DMS79 (cell line): ENCODE measurements at regions not wholly inside any gene's neighbourhood (a gene's known extent, or its start where the extent isn't known, plus 50 kb on each side); places are given as distances from the start of the nearest gene placed in this dataset.
"Not testable (repeated sequence)": the region's sequence is repeated elsewhere in the genome, so short reads cannot be mapped to it uniquely, and the experiment has no call there.

Source experiments
- DNase-seq: peaks from one replicate; lab custom pipeline; 2025; lab: John Stamatoyannopoulos, UW

DNA sequence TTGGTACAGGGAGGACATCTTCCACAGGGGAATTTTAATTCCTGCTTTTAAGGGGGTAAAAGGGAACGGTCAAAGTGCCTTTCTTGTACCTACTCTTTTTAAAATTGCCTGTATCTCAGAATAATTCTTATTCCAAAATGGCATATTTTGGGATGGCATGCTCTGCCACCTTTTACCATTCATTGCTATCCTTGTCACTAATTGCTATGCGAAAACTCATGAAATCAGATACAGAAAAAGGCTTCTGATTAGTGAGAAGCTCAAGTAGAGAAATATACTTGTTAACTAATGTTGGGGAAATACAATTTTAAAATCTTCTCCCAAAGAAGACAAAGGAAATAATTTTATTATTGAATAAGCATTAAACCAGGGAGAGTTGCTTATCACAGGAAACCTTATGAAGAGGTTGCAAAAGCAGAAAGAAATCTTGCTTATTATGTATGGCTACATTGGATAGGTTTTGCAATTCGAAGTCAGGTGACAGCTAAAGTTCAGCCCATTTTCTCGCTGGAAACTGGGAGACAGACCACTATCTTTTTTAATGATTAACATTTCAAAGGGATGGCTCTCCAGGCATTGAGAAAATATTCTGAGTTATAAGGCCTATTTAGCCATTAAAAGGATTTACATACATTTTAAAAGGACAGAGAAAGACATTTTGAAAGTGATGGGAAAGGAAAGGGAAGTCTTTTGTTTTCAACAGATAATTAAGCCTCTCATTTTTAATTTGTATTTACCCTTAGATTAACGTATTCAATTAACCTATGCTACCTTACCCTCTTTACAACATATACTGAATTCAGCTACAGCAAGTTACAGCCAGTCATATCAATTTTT lies 110.3 kb upstream of the PRSS16 start:
- DNase-seq: no peak

DNA sequence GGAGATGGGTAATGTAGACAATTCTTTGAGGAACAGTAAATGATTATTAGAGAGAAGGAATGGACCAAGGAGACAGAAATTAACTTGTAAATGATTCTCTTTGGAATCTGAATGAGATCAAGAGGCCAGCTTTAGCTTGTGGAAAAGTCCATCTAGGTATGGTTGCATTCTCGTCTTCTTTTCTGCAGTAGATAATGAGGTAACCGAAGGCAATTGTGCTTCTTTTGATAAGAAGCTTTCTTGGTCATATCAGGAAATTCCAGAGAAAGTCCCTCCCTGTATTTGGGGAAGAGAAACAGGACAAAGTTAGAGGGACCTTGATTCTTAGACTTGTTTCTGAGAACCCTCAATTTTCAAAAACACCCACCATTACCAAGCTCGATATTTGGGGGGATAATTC lies 109.1 kb upstream of the PRSS16 start:
- DNase-seq: no peak

DNA sequence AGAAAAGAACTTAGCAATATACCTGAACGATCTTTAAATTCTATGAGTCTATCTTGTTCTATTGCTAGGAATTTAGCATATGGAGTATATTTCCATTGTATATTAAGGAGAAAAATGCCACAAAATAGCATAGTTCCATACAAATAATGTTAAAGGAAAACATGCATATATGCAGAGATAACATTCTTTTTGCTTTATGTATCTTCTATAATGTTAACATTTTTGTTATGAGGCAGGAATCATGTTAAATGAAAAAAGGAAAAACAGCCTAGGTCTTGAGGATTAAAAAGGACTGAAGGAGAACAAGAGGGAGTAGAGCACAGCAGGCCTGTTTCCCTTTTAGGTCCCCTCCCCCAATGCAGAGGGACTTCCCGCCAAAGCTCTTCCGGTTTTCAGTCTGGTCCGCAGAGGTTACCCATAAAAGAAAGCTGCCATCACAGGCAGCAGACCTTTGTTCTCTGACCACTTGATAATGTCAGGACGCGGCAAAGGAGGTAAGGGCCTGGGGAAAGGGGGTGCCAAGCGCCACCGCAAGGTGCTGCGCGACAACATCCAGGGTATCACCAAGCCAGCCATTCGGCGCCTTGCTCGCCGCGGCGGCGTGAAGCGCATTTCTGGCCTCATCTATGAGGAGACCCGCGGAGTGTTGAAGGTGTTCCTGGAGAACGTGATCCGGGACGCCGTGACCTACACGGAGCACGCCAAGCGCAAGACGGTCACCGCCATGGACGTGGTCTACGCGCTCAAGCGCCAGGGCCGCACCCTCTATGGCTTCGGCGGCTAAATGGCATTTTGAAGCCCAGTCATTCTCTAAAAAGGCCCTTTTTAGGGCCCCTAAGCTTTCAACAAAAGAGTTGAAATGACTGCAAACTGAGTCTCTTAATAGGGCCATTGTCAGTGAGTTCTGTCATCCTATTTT lies 108.4 kb upstream of the PRSS16 start:
- no peak for DNase-seq

DNA sequence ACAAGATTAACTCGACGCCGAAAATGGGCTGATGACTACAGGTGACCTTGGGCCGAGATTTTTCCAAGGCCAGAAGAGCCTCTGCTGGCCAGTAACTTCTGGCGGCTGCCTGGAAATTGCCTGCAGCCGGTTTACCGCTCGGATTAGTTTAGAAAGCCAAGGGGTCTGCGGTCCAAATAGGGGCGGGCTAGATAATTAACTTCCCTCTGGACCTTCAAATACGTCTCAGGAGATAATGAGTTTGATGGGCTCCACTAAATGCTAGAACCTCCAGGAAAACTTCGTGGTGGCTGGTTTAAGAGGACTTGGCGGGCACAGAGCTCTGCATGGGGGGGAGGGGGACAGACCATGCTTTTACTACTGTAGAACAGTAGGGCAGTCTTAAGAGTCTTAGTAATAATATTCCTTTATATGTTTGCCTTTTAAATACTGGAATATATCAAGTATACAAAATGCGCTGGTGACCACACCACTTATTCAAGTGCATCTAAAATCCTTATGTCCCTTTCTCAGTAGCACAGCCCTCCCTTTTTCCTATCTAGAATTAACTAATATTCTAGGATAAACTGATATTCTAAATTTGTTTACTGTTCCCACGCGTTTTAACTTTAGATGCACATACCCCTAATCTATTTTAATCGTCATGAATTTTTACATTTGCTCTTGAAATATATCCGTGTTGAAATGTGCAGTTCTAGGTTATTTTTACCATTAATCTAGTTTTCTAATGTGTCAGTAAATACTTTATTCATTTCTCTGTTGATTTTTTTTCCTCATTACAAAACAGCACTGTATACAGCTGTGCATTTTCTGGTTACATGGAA lies 107.5 kb upstream of the PRSS16 start:
- DNase-seq: no peak

DNA sequence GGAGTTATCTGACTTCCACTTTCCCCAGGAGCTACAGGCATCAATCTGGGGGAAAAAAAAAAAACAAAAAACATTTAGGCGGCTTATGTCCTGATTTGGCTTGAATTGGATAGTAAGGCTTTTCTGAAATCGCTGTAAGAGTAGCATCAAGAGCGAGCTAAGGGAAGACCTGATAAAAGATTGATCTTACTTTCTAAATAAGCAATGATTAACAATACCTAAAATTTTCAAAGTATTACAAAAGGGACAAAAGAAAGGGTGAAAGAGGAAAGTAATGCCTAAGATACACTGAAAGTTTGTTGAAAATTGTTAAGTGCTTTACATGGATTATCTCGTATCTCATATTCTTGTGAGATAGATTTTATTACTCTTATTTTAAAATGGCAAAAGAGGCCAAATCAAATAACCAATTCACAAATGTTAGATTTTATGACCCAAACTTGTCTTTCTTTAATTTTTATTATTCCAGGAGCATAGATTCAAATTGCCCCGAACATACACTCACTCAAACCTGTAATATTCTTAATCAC lies 106.4 kb upstream of the PRSS16 start:
- no peak for DNase-seq

DNA sequence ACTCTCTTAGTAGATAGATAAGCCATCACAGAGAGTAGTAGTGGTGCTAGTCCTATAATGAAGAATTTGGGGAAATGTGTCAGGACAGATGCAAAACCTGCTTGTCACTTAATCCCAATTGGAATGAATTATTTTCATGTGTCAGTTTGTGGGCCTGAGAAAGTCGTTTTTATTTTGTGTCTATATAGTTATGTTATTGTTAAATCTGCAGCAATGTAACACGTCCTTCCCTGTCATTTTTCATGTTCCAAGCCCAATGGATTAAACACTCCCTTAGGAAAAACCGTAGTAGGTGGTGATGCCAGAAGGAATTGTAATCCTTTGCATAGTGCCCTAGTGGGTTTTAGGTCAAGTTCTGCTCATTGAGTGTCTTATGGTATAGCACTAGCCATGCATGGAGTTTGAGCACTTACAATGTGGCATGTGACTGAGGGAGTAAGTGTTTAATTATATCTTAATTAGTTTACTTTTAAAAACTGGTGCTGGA lies 105.9 kb upstream of the PRSS16 start:
- DNase-seq: no peak

DNA sequence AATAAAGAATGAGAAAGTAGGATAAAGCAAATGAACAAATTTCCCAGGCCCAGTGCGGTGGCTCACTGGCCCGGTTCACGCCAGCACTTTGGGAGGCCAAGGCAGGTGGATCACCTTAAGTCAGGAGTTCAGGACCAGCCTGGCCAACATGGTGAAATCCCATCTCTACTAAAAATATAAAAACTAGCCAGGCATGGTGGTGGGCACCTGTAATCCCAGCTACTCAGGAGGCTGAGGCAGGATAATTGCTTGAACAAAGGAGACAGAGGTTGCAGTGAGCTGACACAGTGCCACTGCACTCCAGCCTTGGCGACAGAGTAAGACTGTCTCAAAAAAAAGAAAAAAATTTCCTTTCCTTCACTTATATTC lies 104.5 kb upstream of the PRSS16 start:
- DNase-seq: not testable (repeated sequence)

DNA sequence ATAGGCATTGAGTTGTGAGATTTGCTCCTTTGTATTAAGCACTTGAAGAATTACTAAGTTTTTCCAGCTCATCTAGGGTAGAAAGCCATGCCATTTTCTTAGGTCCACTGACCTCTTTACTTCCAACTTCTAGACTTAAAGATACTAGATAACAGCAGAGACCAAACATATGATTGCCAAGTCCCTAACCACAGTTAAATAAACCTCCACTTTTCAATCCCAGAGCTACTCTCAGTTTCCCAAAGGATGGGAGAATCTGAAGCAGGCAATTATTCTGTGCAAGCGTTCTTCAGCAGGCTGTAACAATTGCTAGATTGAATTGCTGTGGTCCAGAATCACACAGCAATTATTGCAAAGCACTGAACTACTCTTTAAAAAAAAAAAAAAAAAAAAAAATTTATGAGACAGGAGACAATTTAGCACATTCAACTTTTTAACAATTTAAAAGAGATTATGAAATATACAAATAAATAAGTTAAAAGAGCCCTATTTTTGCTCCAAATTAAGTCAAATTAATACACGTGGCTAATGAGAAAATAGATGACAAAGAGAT lies 104.0 kb upstream of the PRSS16 start:
- no peak for DNase-seq

DNA sequence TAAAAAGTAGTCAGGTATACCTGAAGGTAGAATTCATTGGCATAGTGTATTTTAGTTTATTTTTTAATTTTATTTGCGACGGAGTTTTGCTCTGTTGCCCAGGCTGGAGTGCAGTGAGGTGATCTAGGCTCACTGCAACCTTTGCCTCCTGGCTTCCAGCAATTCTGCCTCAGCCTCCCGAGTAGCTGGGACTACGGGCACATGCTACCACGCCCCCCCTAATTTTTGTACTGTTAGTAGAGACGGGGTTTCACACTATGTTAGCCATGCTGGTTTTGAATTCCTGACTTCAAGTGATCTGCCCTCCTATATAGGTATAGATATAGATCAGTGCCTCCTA lies 102.8 kb upstream of the PRSS16 start:
- no peak for DNase-seq

DNA sequence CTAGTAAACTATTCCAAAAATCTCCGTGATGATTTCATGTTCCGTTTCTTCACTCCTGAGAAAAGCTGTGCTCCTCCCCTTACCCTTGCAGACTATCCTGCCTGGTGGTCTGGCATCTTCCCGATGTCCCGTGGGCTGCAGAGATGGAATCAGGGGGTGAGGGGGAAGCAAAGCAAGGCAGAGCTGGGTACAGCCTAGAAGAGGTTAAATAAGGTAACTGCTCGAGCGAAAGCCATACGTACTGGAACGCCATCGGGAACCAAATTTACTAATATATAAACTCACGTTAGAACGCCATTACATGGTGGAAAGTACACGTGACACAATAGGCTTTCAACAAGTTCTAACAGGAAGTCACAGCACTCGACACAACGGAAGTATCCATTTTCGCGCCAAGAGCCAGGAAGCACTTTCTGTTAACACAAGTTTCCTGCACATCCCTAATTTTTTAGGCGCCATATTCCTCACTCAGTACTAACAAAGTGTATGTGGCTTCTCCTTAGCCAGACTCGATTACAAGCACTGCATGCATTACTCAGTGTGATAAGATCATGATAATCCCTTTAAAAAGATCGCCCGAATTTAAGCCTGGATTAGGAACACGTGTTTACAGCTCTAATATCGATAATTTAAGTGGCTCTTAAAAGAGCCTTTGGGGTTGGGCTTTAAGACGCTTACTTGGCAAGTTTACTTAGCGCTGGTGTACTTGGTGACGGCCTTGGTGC lies 101.6 kb upstream of the PRSS16 start:
- peak; percentile 66 for DNase-seq

DNA sequence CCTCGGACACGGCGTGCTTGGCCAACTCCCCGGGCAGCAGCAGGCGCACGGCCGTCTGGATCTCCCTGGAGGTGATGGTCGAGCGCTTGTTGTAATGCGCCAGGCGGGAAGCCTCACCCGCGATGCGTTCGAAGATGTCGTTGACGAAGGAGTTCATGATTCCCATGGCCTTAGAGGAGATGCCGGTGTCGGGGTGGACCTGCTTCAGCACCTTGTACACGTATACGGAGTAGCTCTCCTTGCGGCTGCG lies 101.1 kb upstream of the PRSS16 start:
- DNase-seq: not testable (repeated sequence)

DNA sequence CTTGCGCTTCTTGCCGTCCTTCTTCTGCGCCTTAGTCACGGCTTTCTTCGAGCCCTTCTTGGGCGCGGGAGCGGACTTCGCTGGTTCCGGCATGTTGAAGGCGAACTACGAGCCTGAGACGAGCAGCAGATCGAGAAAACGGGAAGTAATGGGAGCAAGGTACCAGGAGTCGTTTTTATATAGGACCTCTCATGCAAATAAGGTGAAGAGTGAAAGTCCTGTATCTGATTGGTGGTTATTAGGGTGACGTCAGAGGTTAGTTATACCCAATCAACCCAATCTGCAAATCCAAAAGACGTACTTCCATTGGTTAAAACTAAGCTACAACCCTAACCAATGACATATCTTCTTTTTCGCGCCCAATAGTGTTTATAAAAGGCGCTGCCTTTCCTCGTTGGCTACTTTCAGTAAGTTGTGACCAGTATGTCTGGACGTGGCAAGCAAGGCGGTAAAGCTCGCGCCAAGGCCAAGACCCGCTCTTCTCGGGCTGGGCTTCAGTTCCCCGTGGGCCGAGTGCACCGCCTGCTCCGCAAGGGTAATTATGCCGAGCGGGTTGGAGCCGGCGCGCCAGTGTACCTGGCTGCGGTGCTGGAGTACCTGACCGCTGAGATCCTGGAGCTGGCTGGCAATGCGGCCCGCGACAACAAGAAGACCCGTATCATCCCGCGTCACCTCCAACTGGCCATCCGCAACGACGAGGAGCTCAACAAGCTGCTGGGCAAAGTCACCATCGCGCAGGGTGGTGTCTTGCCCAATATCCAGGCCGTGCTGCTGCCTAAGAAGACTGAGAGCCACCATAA lies 100.6 kb upstream of the PRSS16 start:
- DNase-seq: peak; percentile 88

DNA sequence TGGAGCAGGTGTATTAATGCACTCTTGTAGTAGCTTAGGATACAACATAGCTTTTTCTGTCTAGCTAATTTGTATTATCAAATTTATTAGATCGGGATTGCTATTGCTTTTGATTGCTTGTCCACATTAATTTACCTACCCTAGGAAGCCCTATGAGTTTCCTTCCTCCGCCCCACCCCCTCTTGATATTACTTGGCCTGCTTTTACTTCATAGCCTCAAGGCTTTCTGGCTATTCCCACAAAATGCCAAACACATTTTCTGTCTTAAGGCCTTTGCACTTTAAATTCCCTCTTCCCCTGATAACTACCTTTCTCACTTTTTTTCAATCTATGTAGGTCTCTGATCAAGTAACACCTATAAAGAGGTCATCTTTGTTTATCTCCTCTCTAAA lies 99.1 kb upstream of the PRSS16 start:
- DNase-seq: no peak

DNA sequence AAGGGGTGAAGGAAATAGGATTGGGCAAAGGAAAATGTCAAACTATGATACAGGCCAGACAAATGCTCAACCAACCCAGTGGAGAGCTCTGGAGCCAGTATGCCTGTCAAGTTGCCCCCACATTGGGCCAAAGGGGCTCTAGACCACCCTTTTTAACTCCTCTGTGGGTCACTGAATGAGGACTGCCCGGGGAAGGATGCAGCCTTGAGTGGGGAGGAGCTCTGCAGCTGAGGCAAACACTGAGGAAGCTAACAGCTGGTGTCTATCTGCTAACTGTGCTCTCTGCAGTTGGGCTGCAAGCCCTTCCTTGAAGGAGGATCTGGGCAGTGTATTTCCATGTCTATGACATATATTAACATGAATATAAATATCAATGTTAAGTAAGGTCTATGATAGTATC lies 98.4 kb upstream of the PRSS16 start:
- DNase-seq: no peak

DNA sequence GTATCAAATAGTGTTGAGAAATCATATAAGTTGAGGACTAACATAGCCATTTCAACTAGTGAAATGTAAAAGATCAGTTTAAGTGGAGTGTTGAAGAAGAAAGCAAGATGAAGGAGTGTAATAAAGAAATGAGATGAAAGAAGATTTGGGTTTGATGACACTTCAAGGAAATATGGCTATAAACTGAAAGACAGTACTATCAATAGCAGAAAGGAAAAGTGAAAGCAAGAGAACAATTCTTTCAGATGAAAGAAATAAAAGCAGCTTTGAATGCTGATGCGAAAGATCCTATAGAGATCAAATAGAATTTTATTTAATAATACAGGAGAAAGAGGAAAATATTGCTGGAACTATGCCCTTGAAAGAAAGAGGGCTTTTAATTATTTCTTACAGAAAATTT lies 92.8 kb upstream of the PRSS16 start:
- no peak for DNase-seq

DNA sequence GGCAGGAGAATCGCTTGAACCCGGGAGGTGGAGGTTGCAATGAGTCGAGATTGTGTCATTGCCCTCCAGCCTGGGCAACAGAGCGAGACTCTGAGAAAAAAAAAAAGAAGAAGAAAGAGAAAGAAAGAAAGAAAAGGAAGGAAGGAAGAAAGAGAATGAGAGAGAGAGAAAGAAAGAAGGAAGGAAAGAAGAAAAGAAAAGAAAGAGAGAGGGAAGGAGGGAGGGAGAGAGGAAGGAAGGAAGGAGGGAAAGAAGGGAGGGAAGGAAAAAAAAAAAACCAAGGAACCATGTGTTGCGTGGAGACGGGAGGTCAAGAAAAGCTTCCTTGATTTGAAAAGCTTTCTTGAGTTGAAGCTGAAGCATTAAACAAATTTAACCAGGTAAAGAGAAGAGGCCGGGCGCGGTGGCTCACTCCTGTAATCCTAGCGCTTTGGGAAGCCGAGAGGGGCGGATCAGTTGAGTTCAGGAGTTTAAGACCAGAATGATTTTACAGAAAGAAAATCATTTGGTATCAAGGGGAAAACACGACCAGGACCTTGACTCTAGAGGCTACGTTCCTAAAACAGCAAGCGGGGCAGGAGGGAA lies 90.5 kb upstream of the PRSS16 start:
- DNase-seq: no peak

DNA sequence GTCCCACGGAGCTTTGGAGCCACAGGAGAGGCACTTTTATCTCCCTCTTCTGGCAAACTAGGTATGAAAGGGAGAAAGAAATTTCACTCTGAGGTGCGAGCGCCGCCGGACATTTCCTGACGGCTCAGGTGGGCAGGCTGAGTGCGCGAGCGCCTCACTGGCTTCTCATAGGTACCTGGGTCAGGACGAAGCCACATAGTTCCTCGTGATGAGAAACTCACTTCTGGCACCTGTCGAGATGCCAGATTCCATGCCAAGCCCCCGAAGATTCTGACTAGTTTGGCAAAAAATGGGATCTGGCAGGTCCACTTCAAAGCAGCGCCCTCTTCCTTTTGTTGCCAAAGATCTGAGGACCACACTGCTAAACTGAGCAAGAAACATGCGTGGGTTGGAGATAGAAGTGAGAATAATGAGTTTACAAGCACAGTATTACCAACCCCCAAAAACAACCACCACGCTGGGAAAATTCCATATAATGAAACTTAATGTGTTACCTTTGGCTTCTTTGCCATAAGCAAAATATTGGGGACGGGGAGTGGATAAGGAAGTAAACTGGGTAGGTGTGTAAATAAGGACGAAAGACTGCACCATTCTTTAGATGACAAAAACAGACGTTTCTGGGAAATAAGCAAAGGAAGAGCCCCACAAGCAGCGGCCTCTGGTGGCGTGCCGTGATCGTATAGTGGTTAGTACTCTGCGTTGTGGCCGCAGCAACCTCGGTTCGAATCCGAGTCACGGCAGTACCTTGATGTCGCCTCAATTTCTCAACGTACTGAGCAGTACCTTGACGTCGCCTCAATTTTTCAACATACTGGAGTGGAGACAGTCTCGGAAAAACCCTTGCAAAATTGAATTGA lies 89.8 kb upstream of the PRSS16 start:
- peak; percentile 20 for DNase-seq

DNA sequence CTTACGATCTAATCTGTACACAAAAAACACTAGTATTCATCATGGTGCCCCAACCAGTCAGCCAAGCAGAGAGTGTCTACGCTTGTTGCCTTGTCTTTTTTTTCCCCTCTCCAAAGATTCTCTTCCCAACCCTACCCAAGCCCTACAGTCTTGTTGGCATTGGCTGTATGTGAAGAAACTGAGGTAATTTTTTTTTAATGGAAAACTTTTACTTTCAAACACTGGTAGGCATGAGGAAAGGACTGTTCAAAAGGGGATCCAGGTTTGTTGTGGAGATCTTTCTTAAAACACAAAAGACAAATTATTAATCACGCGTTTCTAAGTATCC lies 89.2 kb upstream of the PRSS16 start:
- DNase-seq: no peak

DNA sequence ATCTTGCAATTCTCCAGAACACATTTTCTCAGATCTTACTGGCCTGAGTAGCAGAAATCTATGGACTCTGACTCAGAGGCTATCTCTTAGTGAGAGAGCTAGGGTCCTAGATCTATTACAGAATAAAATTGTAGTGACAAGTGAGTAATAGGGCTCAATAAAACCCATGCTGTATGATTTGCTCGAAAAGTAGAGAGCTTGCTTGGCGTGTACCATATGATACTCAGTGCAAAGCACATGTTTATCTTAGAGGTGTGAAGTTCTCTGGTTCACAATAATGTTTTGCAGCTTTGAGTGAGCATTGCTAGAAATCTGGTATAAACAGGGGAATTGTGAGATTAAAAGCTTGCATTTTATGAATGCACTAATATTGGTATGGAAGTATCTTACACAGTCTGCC lies 87.8 kb upstream of the PRSS16 start:
- DNase-seq: no peak
